ENCODE measurements at regions not wholly inside any gene's neighbourhood (a gene's known extent, or its start where the extent isn't known, plus 50 kb on each side); places are given as distances from the start of the nearest gene placed in this dataset.

- TF ChIP-seq POLR2AphosphoS5 (IDR thresholded peaks at IDR 0.05; ENCODE audit: low read depth, low read length), result no peak
- TF ChIP-seq SIN3A (IDR thresholded peaks at IDR 0.05; ENCODE audit: borderline replicate concordance, insufficient read depth, low read length), result no peak
Measured at GRCh38 chr10:128275388-128276177, 149.4 kb upstream of the MKI67 start.

All from PFSK-1 (cell line).